ENCODE measurements at regions not wholly inside any gene's neighbourhood (a gene's known extent, or its start where the extent isn't known, plus 50 kb on each side); places are given as distances from the start of the nearest gene placed in this dataset.

GRCh38 chr3:117603097-117603496 lies 893.5 kb downstream of the TUSC7 start:
- no peak overlapping the region for H3K4me2 ChIP-seq (ENCODE audit: insufficient read depth in 1 of 2, low read depth in 2 of 2, low read length in 2 of 2)
- H4K20me1 ChIP-seq (replicated peaks in 1 of 2; ENCODE audit: control insufficient read depth in 1 of 2, insufficient read depth in 2 of 2, low read length in 2 of 2) = no peaks in the 10 kb centered on the region
- no peak overlapping the region for H2BK15ac ChIP-seq (ENCODE audit: low read length)
- no peak overlapping the region for H2AK5ac ChIP-seq (ENCODE audit: low read depth, low read length)
- FAIRE-seq (no peak), DNase-seq (ENCODE audit: low read depth in 1 of 2, low spot score in 2 of 2) (no peak)
- H3K23ac ChIP-seq (ENCODE audit: insufficient read length) = no peak overlapping the region
- H3K79me1 ChIP-seq (ENCODE audit: low read depth, low read length) = no peaks in the 10 kb centered on the region
- H3K56ac ChIP-seq (replicated peaks; ENCODE audit: insufficient read length, low read depth, low read length) = no peak overlapping the region
- no peak overlapping the region for H3K9ac ChIP-seq (replicated peaks in 1 of 4; ENCODE audit: extremely low read depth in 1 of 4, low read depth in 3 of 4, low read length in 3 of 4)
- H2BK20ac ChIP-seq (ENCODE audit: low read length) = no peak overlapping the region
- no peaks in the 10 kb centered on the region for H3K79me2 ChIP-seq (ENCODE audit: control insufficient read depth in 1 of 2, insufficient read depth in 2 of 2, low read length in 2 of 2)
- TF ChIP-seq NRF1 (IDR thresholded peaks at IDR 0.05; ENCODE audit: low read depth, low read length) = no peak
- TF ChIP-seq, protein P1, sequence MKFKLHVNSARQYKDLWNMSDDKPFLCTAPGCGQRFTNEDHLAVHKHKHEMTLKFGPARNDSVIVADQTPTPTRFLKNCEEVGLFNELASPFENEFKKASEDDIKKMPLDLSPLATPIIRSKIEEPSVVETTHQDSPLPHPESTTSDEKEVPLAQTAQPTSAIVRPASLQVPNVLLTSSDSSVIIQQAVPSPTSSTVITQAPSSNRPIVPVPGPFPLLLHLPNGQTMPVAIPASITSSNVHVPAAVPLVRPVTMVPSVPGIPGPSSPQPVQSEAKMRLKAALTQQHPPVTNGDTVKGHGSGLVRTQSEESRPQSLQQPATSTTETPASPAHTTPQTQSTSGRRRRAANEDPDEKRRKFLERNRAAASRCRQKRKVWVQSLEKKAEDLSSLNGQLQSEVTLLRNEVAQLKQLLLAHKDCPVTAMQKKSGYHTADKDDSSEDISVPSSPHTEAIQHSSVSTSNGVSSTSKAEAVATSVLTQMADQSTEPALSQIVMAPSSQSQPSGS (IDR thresholded peaks at IDR 0.05; ENCODE audit: low read length) = no peak
- TF ChIP-seq TCF12 (IDR thresholded peaks at IDR 0.05; ENCODE audit: low read depth, low read length) = no peak
- TF ChIP-seq ASH2L (IDR thresholded peaks at IDR 0.05; ENCODE audit: low read length) = no peak
- no peak for TF ChIP-seq SP2 (IDR thresholded peaks at IDR 0.05; ENCODE audit: low read length)
- H4K8ac ChIP-seq (ENCODE audit: extremely low read depth, insufficient read depth, low read length) = no peak overlapping the region
- H3K23me2 ChIP-seq (ENCODE audit: low read depth, low read length) = no peaks in the 10 kb centered on the region
- H2BK120ac ChIP-seq (replicated peaks; ENCODE audit: low read depth, low read length) = no peak overlapping the region
- H3K27ac ChIP-seq (ENCODE audit: low read depth, low read length) = no peak overlapping the region
- H2BK5ac ChIP-seq (ENCODE audit: low read depth, low read length) = no peak overlapping the region
- POLR2A ChIA-PET (ENCODE audit: partially characterized antibody) = no interaction called here
- H3K4me1 ChIP-seq (replicated peaks in 1 of 4; ENCODE audit: control insufficient read depth in 3 of 4, insufficient read depth in 4 of 4, low read length in 3 of 4) = peaks cover 0 to 5% (median 2%) of the 10 kb centered on the region in 4 experiments; a peak in 2 of 7 replicates
- no peaks in the 10 kb centered on the region for H3K36me3 ChIP-seq (ENCODE audit: control insufficient read depth in 2 of 4, insufficient read depth in 4 of 4, low read length in 3 of 4)
- no peaks in the 10 kb centered on the region for H3K27me3 ChIP-seq (replicated peaks in 1 of 4; ENCODE audit: control insufficient read depth in 3 of 4, extremely low read depth in 1 of 4, insufficient read depth in 3 of 4, low read length in 3 of 4)
- H3K14ac ChIP-seq (ENCODE audit: insufficient read length) = no peak overlapping the region
- H4K5ac ChIP-seq (ENCODE audit: insufficient read length, low read depth, low read length) = no peak overlapping the region
- no peak overlapping the region for H2AFZ ChIP-seq (ENCODE audit: low read length)
- H3K4me3 ChIP-seq (ENCODE audit: extremely low read depth in 1 of 4, insufficient read depth in 2 of 4, low read depth in 3 of 4, low read length in 4 of 4) = no peak overlapping the region
- CTCF ChIA-PET (ENCODE audit: partially characterized antibody) = interaction anchor here (0.6 to 1.3 kb wide), 3 partner anchors 10 to 554 kb away, joined by 3 to 4 read pairs (median 3); no protein-coding TSS in a partner anchor
- H4K91ac ChIP-seq (replicated peaks; ENCODE audit: insufficient read length, low read length) = no peak overlapping the region
- H3K9me3 ChIP-seq (ENCODE audit: insufficient read depth in 2 of 2, low read depth in 1 of 2, low read length in 1 of 2) = no peaks in the 10 kb centered on the region; a peak in 1 of 4 replicates
- H3K4ac ChIP-seq (replicated peaks; ENCODE audit: insufficient read length, low read depth, low read length) = no peak overlapping the region
- no peak overlapping the region for H2BK12ac ChIP-seq (ENCODE audit: low read depth, low read length)
- 74% methylated on average over 3 of the region's 3 CpGs; no CpG with 5 or more reads in 1 of the 2 experiments for WGBS, 2 experiments (ENCODE audit: extremely low coverage in 1 of 2, insufficient coverage in 1 of 2, insufficient read length in 1 of 2, insufficient replicate concordance in 2 of 2, low coverage in 1 of 2, low lambda C conversion rate in 2 of 2, missing lambda C conversion rate in 1 of 2)
- H3K18ac ChIP-seq (ENCODE audit: extremely low read depth, low read length) = no peak overlapping the region
